ENCODE measurements at regions not wholly inside any gene's neighbourhood (a gene's known extent, or its start where the extent isn't known, plus 50 kb on each side); places are given as distances from the start of the nearest gene placed in this dataset.
"Not testable (repeated sequence)": the region's sequence is repeated elsewhere in the genome, so short reads cannot be mapped to it uniquely, and the experiment has no call there.

DNA sequence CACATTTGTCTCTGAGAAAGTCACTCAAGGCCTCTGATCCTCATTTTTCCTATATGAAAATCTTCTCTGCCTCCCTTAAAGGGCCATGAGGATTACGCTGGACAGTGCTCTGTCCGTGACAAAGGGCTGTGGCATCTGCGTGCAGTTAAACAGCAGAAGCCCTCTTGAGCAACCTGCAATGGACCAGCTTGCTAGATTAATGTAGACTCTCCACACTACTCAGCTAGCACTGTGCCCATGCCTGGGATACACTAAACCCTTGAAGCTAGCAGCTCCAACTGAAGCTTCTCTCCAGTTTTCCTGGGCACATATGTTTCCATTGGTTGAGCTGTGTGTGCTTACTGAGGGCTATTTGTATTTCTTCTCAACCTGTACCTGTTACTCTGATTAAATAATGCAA lies 303.8 kb downstream of the RPLP1 start:
- Mint-ChIP-seq H3K4me1 (peaks cover 71% of the 10 kb centered on the region), H3K27ac (peak overlapping the region; percentile 87), H3K4me3 (peak overlapping the region; percentile 69), H3K9me3 (peaks cover 25% of the 10 kb centered on the region), H3K27me3 (peaks cover 2% of the 10 kb centered on the region), H3K36me3 (ENCODE audit: low read depth) (peaks cover 45% of the 10 kb centered on the region)
- DNase-seq: peak; percentile 62
- intact Hi-C loops (cut with micrococcal nuclease): loop anchor here (5.0 kb wide), 3 partner anchors 289 to 751 kb away; no protein-coding TSS in a partner anchor

DNA sequence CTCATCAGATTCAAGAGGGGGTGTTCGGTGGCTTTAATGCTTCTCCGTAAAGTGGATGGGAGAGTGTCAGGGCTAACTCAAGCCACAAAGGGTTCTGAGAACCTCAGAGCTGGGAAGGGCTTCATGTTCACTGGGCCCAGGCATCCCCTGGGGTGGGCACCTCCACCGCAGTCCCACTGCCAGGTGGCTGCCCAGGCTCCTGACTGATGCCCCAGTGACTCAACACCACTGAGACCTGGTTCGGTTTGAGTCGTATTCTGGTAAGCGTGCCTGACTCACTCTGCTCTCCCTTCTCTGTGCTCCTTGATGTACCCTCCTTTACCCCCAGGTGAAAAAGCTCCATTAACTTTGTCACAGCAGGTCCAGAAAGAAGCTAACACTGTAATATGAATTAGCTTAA lies 304.6 kb downstream of the RPLP1 start:
- intact Hi-C loops (cut with micrococcal nuclease): loop anchor here (5.0 kb wide), 3 partner anchors 290 to 750 kb away; no protein-coding TSS in a partner anchor
- H3K36me3 Mint-ChIP-seq (ENCODE audit: low read depth): peaks cover 40% of the 10 kb centered on the region
- peak overlapping the region; percentile 69 for H3K4me3 Mint-ChIP-seq

DNA sequence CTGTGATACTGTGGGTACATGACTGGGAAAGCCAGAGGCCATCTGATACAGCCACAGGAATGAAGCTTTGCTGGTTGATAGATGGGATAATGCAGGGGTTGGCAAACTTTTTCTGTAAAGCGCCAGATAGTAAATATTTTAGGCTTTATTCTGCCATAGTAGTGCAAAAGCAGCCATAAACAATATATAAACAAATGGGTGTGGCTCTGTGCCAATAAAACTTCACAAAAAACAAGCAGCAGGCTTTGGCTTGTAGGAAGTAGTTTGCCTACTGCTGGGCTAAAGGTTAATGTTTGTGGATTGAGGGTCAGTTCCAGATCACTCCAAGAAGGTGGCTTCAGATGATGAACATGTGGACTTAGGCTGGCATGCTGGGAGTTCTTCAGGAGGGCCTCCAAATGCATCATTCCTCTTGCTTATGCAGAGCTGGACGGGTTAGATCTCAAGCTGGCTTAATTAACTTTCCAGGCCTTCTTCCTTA lies 305.7 kb downstream of the RPLP1 start:
- H3K4me1 Mint-ChIP-seq: peaks cover 86% of the 10 kb centered on the region
- peaks cover 2% of the 10 kb centered on the region for H3K27me3 Mint-ChIP-seq
- H3K36me3 Mint-ChIP-seq (ENCODE audit: low read depth): peaks cover 35% of the 10 kb centered on the region
- H3K27ac Mint-ChIP-seq: peak overlapping the region; percentile 87
- H3K4me3 Mint-ChIP-seq: peak overlapping the region; percentile 63
- DNase-seq: no peak
- intact Hi-C loops (cut with micrococcal nuclease): loop anchor here (5.0 kb wide), 3 partner anchors 291 to 749 kb away; no protein-coding TSS in a partner anchor
- H3K9me3 Mint-ChIP-seq: peaks cover 15% of the 10 kb centered on the region

More for the DNA sequence above, 304.6 kb downstream of the RPLP1 start:
- H3K27me3 Mint-ChIP-seq: peaks cover 2% of the 10 kb centered on the region
- peak; percentile 74 for DNase-seq
- H3K27ac Mint-ChIP-seq: peak overlapping the region; percentile 87
- peaks cover 21% of the 10 kb centered on the region for H3K9me3 Mint-ChIP-seq
- peaks cover 78% of the 10 kb centered on the region for H3K4me1 Mint-ChIP-seq

DNA sequence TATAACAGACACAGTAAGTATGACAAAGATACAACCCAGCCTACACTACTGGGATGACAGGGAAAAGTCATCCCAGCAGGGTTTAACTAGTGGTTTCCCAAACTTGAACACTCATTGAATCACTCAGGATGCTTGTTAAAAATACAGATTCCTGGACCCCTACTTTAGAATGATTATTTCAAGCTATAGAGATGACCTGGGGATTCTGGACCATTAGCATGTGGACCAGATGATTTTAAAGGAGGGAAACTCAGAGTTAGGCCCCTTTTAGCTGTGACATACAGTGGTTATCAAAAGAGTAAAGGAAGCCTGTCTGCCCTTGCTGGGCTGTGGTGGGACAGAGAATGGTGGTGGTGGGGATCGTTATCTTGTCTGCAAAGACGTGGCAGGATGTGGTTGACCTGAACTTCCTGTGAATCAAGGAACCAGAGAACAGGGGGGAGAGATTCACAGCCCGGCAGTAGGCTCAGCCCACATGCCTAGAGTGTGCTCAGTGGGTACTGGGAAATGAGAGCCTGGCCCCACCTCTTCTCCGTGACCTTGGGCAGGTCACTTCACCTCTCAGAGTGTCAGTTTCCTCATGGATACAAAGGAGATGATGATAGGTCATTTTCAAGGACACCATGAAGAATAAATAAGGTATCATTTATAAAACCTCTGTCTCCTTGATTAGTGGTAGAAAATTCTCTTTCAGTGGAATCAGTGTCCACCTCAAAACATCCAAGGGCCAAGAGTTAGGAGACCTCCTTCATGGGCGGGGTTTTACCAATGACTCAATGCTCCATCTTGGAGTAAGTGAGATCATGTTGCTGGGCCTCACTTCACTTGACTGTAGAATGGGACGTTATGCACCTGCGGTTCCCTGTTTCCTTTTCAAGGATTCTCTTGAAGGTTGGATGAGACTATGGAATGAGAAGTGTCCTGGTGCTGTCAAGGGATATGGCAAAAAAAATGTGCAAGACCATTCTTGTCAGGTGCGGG lies 306.5 kb downstream of the RPLP1 start:
- intact Hi-C loops (cut with micrococcal nuclease): loop anchor here (1.0 to 5.0 kb wide), 5 partner anchors 292 to 748 kb away; no protein-coding TSS in a partner anchor
- H3K36me3 Mint-ChIP-seq (ENCODE audit: low read depth): peaks cover 27% of the 10 kb centered on the region
- H3K4me3 Mint-ChIP-seq: peak overlapping the region; percentile 63
- H3K27ac Mint-ChIP-seq: peak overlapping the region; percentile 87
- peak; percentile 96 for DNase-seq
- peaks cover 87% of the 10 kb centered on the region for H3K4me1 Mint-ChIP-seq
- peaks cover 11% of the 10 kb centered on the region for H3K9me3 Mint-ChIP-seq
- peaks cover 2% of the 10 kb centered on the region for H3K27me3 Mint-ChIP-seq

DNA sequence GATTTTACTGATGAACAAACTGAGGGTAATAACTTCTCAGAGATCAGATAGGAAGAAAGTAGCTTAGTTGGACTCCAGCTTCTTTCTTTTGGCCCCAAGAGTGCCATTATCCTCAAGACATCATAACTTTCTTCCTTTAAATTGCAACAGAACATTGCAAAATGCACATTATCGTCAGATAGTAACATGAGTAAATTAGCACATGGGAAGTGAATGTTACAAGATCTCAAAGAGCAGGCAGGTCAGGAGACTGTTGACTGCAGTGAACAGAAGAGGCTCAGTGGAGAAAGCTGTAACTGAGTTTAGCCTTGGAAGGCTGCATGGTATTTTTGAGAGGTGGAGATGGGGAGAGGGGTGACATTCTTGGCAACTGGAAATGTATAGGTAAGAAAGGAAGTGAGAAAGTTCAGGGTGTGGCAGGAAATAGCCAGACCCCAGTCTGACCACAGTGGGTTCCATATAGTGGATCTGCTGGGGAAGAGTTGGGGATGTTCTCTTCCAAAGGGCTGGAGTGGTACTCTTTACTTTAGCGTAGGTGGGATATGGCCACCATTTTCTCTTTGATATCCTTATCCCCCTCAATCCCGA lies 307.7 kb downstream of the RPLP1 start:
- intact Hi-C loops (cut with micrococcal nuclease): loop anchor here (1.0 kb wide), 1 partner anchor 498 kb away; no protein-coding TSS in a partner anchor
- peak overlapping the region; percentile 87 for H3K27ac Mint-ChIP-seq
- peak; percentile 80 for DNase-seq

DNA sequence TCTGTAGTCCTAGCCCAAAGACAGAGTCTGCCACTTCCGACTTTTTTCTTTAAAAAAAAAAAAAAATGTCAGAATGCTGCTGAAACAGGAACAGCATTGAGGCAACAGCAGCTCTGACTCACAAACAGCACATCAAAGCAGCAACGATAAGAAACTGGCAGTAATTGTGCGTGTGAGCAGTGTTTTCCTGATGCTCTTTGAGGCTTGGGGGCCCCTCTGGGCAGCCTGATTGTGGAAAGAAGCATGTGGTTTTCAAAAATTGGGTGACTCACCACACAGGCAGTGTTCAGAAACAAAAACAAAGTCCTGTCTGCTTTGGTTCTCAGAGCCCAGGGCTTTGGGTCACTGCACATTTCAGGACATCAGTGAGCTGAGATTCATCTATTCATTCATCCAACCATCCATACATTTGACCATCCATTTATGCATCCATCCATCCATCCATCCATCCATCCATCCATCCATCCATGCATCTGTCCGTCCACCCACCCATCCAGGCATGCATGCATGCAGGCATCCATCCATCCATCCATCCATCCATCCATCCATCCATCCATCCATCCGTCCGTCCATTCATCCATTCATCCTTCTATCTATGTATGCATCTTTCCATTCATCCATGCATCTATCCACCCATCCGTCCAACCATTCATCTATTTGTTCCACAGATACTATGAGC lies 308.4 kb downstream of the RPLP1 start:
- intact Hi-C loops (cut with micrococcal nuclease): loop anchor here (1.0 kb wide), 2 partner anchors 47 to 497 kb away; no protein-coding TSS in a partner anchor
- Mint-ChIP-seq H3K9me3 (peaks cover 14% of the 10 kb centered on the region), H3K4me3 (peak overlapping the region; percentile 76), H3K27ac (peak overlapping the region; percentile 87), H3K27me3 (peaks cover 2% of the 10 kb centered on the region), H3K4me1 (peaks cover 77% of the 10 kb centered on the region), H3K36me3 (ENCODE audit: low read depth) (peaks cover 19% of the 10 kb centered on the region)
- DNase-seq: peak; percentile 95

More for the DNA sequence above, 307.7 kb downstream of the RPLP1 start:
- peak overlapping the region; percentile 44 for H3K4me3 Mint-ChIP-seq
- H3K9me3 Mint-ChIP-seq: peaks cover 11% of the 10 kb centered on the region
- H3K4me1 Mint-ChIP-seq: peaks cover 80% of the 10 kb centered on the region
- peaks cover 2% of the 10 kb centered on the region for H3K27me3 Mint-ChIP-seq
- H3K36me3 Mint-ChIP-seq (ENCODE audit: low read depth): peaks cover 22% of the 10 kb centered on the region

DNA sequence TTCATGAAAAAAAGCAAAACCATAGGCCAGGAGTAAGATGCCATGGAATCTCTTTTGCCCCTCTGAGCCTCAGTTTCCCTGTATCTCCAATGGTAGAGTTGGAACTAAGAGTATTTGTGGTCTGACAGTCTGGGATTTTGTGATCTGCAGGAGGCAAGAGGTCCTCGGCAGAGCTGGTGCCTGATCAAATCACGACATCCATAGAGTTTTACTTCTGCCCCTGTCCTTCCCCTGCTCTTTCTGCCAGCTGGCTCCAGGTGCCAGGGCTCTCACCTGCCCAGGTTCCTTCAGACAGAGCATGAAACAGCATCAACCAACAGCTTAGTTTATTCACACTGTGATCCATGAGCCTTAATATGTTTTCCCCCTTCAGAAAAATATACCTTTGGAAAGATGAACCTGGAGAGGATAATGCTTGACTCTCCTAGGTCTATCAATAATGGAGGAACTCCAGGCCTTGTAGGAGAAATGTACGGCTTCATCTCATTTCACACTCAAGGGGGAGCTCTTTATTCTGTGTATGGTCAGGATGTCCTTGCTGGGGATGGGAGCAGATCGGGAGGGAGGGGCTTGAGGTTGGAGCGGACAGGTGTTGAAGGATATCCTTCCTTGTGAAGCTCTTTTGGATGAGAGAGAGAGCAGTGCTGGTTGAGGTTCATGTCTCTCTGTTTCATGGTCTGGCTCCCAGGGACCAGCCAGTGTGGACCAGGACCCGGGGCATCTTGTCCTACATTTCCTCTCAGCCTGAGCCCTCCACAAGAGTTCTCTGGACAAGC lies 309.9 kb downstream of the RPLP1 start:
- Mint-ChIP-seq H3K27me3 (peaks cover 4% of the 10 kb centered on the region), H3K9me3 (peaks cover 16% of the 10 kb centered on the region), H3K36me3 (ENCODE audit: low read depth) (peaks cover 22% of the 10 kb centered on the region), H3K27ac (peak overlapping the region; percentile 49), H3K4me1 (peaks cover 68% of the 10 kb centered on the region), H3K4me3 (no peak overlapping the region)
- intact Hi-C loops (cut with micrococcal nuclease): no loop called here
- DNase-seq: peak; percentile 56

DNA sequence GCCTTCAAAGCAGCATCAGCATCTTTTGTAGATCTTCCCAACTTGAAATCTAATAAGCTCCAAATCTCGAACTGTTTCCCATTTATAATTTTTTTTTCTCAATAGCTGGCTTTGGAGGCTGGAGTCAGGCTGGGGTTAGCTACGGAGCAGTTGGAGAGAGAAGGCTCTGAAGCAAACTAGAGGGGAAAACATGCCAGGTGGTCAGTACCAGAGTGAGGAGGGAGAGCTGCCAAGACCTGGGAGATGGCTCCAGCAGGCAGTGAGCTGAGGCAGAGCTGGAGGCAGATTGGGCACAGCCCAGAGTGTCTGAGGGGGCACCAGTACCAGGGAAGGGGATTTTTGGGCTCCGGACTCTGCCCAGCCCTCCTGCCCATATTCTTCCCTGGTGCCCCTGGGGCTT lies 311.2 kb downstream of the RPLP1 start:
- intact Hi-C loops (cut with micrococcal nuclease): no loop called here
- Mint-ChIP-seq H3K4me3 (no peak overlapping the region), H3K27me3 (peaks cover 4% of the 10 kb centered on the region), H3K4me1 (peaks cover 58% of the 10 kb centered on the region), H3K27ac (no peak overlapping the region), H3K9me3 (peaks cover 15% of the 10 kb centered on the region), H3K36me3 (ENCODE audit: low read depth) (peaks cover 22% of the 10 kb centered on the region)
- no peak for DNase-seq

DNA sequence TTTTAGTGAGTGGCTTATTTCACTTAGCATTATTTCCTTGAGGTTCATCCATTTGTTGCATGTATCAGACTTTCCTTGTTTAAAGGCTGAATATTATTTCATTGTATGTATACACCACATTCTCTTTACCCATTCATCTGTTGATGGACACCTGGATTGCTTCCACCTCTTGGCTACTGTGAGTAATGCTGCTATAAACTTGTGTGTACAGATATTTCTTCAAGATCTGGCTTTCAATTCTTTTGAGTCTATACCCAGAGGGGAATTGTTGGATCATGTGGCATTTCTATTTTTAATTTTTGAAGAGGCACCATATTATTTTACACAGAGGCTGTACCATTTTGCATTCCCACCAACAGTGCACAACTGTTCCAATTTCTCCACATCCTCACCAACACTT lies 313.5 kb downstream of the RPLP1 start:
- H3K27ac Mint-ChIP-seq: no peak overlapping the region
- peaks cover 6% of the 10 kb centered on the region for H3K27me3 Mint-ChIP-seq
- no peak overlapping the region for H3K4me3 Mint-ChIP-seq
- intact Hi-C loops (cut with micrococcal nuclease): no loop called here
- peaks cover 18% of the 10 kb centered on the region for H3K9me3 Mint-ChIP-seq
- no peak for DNase-seq
- H3K36me3 Mint-ChIP-seq (ENCODE audit: low read depth): peaks cover 16% of the 10 kb centered on the region
- peaks cover 39% of the 10 kb centered on the region for H3K4me1 Mint-ChIP-seq

DNA sequence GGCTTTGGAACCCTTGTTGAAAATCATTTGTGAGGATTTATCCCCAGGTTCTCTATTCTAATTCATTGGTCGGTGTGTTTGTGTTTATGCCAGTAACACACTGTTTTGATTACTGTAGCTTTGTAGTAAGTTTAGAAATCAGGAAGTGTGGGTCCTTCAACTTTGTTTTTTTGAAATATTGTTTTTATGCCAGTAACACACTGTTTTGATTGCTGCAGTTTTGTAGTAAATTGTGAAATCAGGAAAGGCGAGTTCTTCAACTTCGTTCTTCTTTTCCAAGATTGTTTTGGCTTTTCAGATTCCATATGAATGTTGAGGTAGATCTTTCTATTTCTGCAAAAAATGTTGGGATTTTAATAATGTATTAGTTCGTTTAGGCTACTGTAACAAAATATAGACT lies 314.6 kb downstream of the RPLP1 start:
- DNase-seq: no peak
- no peak overlapping the region for H3K27ac Mint-ChIP-seq
- H3K4me3 Mint-ChIP-seq: no peak overlapping the region
- peaks cover 12% of the 10 kb centered on the region for H3K36me3 Mint-ChIP-seq (ENCODE audit: low read depth)
- intact Hi-C loops (cut with micrococcal nuclease): no loop called here
- peaks cover 22% of the 10 kb centered on the region for H3K9me3 Mint-ChIP-seq
- H3K4me1 Mint-ChIP-seq: peaks cover 29% of the 10 kb centered on the region
- H3K27me3 Mint-ChIP-seq: peaks cover 14% of the 10 kb centered on the region

DNA sequence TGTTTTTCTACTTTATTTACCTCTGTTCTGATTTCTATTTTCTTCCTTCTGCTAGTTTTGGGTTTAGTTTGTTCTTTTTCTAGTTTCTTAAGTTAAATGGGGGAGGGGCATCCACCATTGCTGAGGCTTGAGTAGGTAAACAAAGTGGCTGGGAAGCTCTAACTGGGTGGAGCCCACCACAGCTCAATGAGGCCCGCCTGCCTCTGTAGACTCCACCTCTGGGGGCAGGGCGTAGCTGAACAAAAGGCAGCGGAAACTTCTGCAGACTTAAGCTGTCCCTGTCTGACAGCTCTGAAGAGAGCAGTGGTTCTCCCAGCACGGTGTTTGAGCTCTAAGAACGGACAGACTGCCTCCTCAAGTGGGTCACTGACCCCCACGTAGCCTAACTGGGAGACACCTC lies 316.7 kb downstream of the RPLP1 start:
- peaks cover 35% of the 10 kb centered on the region for H3K9me3 Mint-ChIP-seq
- peak; percentile 58 for DNase-seq
- peaks cover 14% of the 10 kb centered on the region for H3K4me1 Mint-ChIP-seq
- H3K27ac Mint-ChIP-seq; intact Hi-C loops (cut with micrococcal nuclease); H3K4me3 Mint-ChIP-seq: not testable (repeated sequence)
- H3K27me3 Mint-ChIP-seq: peaks cover 19% of the 10 kb centered on the region
- H3K36me3 Mint-ChIP-seq (ENCODE audit: low read depth): peaks cover 11% of the 10 kb centered on the region

DNA sequence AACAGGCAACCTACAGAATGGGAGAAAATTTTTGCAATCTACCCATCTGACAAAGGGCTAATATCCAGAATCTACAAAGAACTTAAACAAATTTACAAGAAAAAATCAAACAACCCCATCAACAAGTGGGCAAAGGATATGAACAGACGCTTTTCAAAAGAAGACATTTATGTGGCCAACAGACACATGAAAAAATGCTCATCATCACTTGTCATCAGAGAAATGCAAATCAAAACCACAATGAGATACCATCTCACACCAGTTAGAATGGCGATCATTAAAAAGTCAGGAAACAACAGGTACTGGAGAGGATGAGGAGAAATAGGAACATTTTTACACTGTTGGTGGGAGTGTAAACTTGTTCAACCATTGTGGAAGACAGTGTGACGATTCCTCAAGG lies 321.6 kb downstream of the RPLP1 start:
- intact Hi-C loops (cut with micrococcal nuclease); H3K27ac Mint-ChIP-seq; DNase-seq; H3K4me1 Mint-ChIP-seq; H3K4me3 Mint-ChIP-seq: not testable (repeated sequence)
- Mint-ChIP-seq H3K27me3 (peaks cover 39% of the 10 kb centered on the region), H3K36me3 (ENCODE audit: low read depth) (peaks cover 12% of the 10 kb centered on the region), H3K9me3 (peaks cover 37% of the 10 kb centered on the region)

DNA sequence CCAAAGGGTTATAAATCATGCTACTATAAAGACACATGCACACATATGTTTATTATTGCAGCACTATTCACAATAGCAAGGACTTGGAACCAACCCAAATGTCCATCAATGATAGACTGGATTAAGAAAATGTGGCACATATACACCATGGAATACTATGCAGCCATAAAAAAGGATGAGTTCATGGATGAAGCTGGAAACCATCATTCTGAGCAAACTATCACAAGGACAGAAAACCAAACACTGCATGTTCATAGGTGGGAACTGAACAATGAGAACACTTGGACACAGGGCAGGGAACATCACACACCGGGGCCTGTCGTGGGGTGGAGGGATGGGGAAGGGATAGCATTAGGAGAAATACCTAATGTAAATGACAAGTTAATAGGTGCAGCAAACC lies 322.1 kb downstream of the RPLP1 start:
- Mint-ChIP-seq H3K27me3 (peaks cover 40% of the 10 kb centered on the region), H3K36me3 (ENCODE audit: low read depth) (peaks cover 12% of the 10 kb centered on the region), H3K9me3 (peaks cover 37% of the 10 kb centered on the region)
- DNase-seq; H3K4me1 Mint-ChIP-seq; H3K4me3 Mint-ChIP-seq; H3K27ac Mint-ChIP-seq; intact Hi-C loops (cut with micrococcal nuclease): not testable (repeated sequence)

All from activated CD4-positive, alpha-beta T cell treated with anti-CD3 and anti-CD28 coated beads, Interleukin-2, amount 10 ng/mL, durations not matched to agents 24 days and 14 days (primary cell).